ENCODE measurements at regions not wholly inside any gene's neighbourhood (a gene's known extent, or its start where the extent isn't known, plus 50 kb on each side); places are given as distances from the start of the nearest gene placed in this dataset.

DNA sequence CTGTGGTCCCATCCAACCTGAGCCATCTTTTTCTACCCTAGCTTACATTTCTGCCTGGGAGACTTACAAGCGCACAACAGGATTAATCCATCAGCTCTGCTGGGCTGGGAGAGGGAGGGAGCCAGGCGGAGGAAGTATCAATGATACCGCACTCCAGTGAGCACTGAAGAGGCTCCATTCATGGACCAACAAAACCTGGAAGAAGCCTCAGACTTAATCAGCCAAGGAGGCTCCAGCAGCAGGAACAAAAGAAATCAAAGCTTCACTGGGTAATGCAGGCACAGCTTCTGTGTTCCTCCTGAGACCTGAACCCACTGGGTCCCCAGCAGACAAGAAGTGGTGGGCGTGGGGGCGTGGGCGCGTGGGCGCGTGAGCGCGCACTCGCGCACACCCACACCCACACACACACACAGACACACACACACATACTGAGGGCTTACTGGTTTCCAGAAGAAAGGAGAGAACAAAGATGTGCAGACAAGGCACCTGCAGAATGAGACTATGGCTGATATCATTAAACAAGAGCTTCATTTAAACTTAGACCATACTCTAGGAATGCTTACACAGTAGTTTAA is 87.0 kb upstream of the BOC start:
- TF ChIP-seq, protein P1, sequence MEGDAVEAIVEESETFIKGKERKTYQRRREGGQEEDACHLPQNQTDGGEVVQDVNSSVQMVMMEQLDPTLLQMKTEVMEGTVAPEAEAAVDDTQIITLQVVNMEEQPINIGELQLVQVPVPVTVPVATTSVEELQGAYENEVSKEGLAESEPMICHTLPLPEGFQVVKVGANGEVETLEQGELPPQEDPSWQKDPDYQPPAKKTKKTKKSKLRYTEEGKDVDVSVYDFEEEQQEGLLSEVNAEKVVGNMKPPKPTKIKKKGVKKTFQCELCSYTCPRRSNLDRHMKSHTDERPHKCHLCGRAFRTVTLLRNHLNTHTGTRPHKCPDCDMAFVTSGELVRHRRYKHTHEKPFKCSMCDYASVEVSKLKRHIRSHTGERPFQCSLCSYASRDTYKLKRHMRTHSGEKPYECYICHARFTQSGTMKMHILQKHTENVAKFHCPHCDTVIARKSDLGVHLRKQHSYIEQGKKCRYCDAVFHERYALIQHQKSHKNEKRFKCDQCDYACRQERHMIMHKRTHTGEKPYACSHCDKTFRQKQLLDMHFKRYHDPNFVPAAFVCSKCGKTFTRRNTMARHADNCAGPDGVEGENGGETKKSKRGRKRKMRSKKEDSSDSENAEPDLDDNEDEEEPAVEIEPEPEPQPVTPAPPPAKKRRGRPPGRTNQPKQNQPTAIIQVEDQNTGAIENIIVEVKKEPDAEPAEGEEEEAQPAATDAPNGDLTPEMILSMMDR (optimal IDR thresholded peaks at IDR 0.05 in 1 of 3, IDR thresholded peaks at IDR 0.05 in 1 of 3, conservative IDR thresholded peaks at IDR 0.05 in 1 of 3; ENCODE audit: extremely low read depth in 1 of 3, insufficient read depth in 2 of 3, low read length in 3 of 3) = no peak
- TF ChIP-seq EZH2 (IDR thresholded peaks at IDR 0.05; ENCODE audit: low read length) = no peak
